ENCODE measurements at regions not wholly inside any gene's neighbourhood (a gene's known extent, or its start where the extent isn't known, plus 50 kb on each side); places are given as distances from the start of the nearest gene placed in this dataset.

DNA sequence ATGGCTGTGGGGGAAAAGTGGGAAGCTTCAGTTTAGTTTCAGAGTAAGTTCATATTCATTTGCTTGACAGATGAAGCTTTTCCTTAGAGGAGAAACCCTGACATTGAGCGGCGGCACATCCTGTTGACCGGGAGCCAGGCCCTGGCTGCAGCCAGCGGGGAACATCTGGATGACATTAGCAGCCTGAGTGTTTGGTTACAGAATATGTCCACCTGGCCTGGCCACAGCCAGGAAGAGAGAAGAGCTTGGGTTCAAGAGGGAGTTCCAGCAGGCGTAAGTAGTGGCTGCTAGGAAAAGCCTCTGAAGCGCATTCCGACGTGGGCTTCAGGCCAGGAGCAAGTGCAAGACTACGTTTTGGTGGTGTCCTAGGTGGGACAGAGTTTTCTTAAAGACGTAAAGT lies 144.9 kb upstream of the MYCN start:
- H3K9me3 ChIP-seq (ENCODE audit: control insufficient read depth, insufficient read depth, low read length) = no peaks in the 10 kb centered on the region
- no peaks in the 10 kb centered on the region for H3K36me3 ChIP-seq (ENCODE audit: control insufficient read depth, insufficient read depth, low read length)
- WGBS (ENCODE audit: insufficient coverage) = 77% methylated on average over 10 of the region's 10 CpGs
- no peak overlapping the region for H3K4me3 ChIP-seq (ENCODE audit: low read depth, low read length)
- peak in 1 of 6 donors; percentile 39 for DNase-seq (ENCODE audit: low read depth in 4 of 6, low spot score in 6 of 6)
- H3K4me1 ChIP-seq (ENCODE audit: control insufficient read depth, insufficient read depth, low read length) = peaks cover 22% of the 10 kb centered on the region
- no peaks in the 10 kb centered on the region for H3K27me3 ChIP-seq (ENCODE audit: control insufficient read depth, insufficient read depth, low read length)
- H3K27ac ChIP-seq (ENCODE audit: low read depth, low read length) = no peak overlapping the region

GRCh38 chr2:15796167-15796942 lies 144.0 kb upstream of the MYCN start:
- Histone ChIP-seq H3K27ac (ENCODE audit: low read depth, low read length) (no peak overlapping the region), H3K9me3 (ENCODE audit: control insufficient read depth, insufficient read depth, low read length) (no peaks in the 10 kb centered on the region), H3K36me3 (ENCODE audit: control insufficient read depth, insufficient read depth, low read length) (no peaks in the 10 kb centered on the region), H3K27me3 (ENCODE audit: control insufficient read depth, insufficient read depth, low read length) (no peaks in the 10 kb centered on the region), H3K4me3 (ENCODE audit: low read depth, low read length) (no peak overlapping the region), H3K4me1 (ENCODE audit: control insufficient read depth, insufficient read depth, low read length) (peaks cover 28% of the 10 kb centered on the region)
- WGBS (ENCODE audit: insufficient coverage) = 86% methylated on average over 7 of the region's 9 CpGs
- DNase-seq (ENCODE audit: low read depth in 4 of 6, low spot score in 6 of 6) = no peak

- Histone ChIP-seq H3K9me3 (ENCODE audit: control insufficient read depth, insufficient read depth, low read length) (no peaks in the 10 kb centered on the region), H3K27me3 (ENCODE audit: control insufficient read depth, insufficient read depth, low read length) (no peaks in the 10 kb centered on the region), H3K4me1 (ENCODE audit: control insufficient read depth, insufficient read depth, low read length) (peaks cover 32% of the 10 kb centered on the region), H3K27ac (ENCODE audit: low read depth, low read length) (no peak overlapping the region), H3K36me3 (ENCODE audit: control insufficient read depth, insufficient read depth, low read length) (no peaks in the 10 kb centered on the region), H3K4me3 (ENCODE audit: low read depth, low read length) (no peak overlapping the region)
- DNase-seq (ENCODE audit: low read depth in 4 of 6, low spot score in 6 of 6) = no peak
- 76% methylated on average over 11 of the region's 11 CpGs for WGBS (ENCODE audit: insufficient coverage)
Observed at GRCh38 chr2:15797231-15797938, 143.0 kb upstream of the MYCN start.

DNA sequence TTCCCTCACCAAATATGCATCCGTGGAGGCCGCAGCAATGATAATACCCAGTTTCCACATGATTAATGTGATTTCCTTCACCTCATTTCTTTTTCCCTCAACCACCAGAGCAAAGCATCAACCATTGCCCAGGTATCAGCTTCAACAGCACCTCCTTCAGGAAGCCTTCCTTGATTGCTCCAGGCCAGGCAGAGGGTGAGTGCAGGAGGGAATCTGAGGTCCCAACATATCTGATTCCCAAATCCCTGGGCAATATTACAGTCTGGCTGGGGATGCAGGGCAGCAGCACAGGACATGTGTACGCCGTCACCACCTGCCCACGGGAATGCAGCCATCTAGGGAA lies 142.4 kb upstream of the MYCN start:
- no peak for DNase-seq (ENCODE audit: low read depth in 4 of 6, low spot score in 6 of 6)
- H3K4me1 ChIP-seq (ENCODE audit: control insufficient read depth, insufficient read depth, low read length) = peaks cover 32% of the 10 kb centered on the region
- H3K4me3 ChIP-seq (ENCODE audit: low read depth, low read length) = no peak overlapping the region
- H3K27ac ChIP-seq (ENCODE audit: low read depth, low read length) = no peak overlapping the region
- no peaks in the 10 kb centered on the region for H3K27me3 ChIP-seq (ENCODE audit: control insufficient read depth, insufficient read depth, low read length)
- WGBS (ENCODE audit: insufficient coverage) = 73% methylated on average over 5 of the region's 5 CpGs
- no peaks in the 10 kb centered on the region for H3K9me3 ChIP-seq (ENCODE audit: control insufficient read depth, insufficient read depth, low read length)
- H3K36me3 ChIP-seq (ENCODE audit: control insufficient read depth, insufficient read depth, low read length) = no peaks in the 10 kb centered on the region

GRCh38 chr2:15798701-15799431 lies 141.5 kb upstream of the MYCN start:
- WGBS (ENCODE audit: insufficient coverage) = 96% methylated on average over 5 of the region's 5 CpGs
- no peak overlapping the region for H3K4me3 ChIP-seq (ENCODE audit: low read depth, low read length)
- H3K9me3 ChIP-seq (ENCODE audit: control insufficient read depth, insufficient read depth, low read length) = no peaks in the 10 kb centered on the region
- peaks cover 32% of the 10 kb centered on the region for H3K4me1 ChIP-seq (ENCODE audit: control insufficient read depth, insufficient read depth, low read length)
- H3K27ac ChIP-seq (ENCODE audit: low read depth, low read length) = peak overlapping the region; percentile 12
- no peak for DNase-seq (ENCODE audit: low read depth in 4 of 6, low spot score in 6 of 6)
- H3K27me3 ChIP-seq (ENCODE audit: control insufficient read depth, insufficient read depth, low read length) = no peaks in the 10 kb centered on the region
- H3K36me3 ChIP-seq (ENCODE audit: control insufficient read depth, insufficient read depth, low read length) = no peaks in the 10 kb centered on the region

GRCh38 chr2:15799432-15799827 lies 140.9 kb upstream of the MYCN start:
- Histone ChIP-seq H3K4me3 (ENCODE audit: low read depth, low read length) (no peak overlapping the region), H3K27me3 (ENCODE audit: control insufficient read depth, insufficient read depth, low read length) (no peaks in the 10 kb centered on the region), H3K27ac (ENCODE audit: low read depth, low read length) (no peak overlapping the region), H3K4me1 (ENCODE audit: control insufficient read depth, insufficient read depth, low read length) (peaks cover 32% of the 10 kb centered on the region), H3K36me3 (ENCODE audit: control insufficient read depth, insufficient read depth, low read length) (no peaks in the 10 kb centered on the region), H3K9me3 (ENCODE audit: control insufficient read depth, insufficient read depth, low read length) (no peaks in the 10 kb centered on the region)
- DNase-seq (ENCODE audit: low read depth in 4 of 6, low spot score in 6 of 6) = no peak
- 82% methylated on average over 3 of the region's 3 CpGs for WGBS (ENCODE audit: insufficient coverage)

DNA sequence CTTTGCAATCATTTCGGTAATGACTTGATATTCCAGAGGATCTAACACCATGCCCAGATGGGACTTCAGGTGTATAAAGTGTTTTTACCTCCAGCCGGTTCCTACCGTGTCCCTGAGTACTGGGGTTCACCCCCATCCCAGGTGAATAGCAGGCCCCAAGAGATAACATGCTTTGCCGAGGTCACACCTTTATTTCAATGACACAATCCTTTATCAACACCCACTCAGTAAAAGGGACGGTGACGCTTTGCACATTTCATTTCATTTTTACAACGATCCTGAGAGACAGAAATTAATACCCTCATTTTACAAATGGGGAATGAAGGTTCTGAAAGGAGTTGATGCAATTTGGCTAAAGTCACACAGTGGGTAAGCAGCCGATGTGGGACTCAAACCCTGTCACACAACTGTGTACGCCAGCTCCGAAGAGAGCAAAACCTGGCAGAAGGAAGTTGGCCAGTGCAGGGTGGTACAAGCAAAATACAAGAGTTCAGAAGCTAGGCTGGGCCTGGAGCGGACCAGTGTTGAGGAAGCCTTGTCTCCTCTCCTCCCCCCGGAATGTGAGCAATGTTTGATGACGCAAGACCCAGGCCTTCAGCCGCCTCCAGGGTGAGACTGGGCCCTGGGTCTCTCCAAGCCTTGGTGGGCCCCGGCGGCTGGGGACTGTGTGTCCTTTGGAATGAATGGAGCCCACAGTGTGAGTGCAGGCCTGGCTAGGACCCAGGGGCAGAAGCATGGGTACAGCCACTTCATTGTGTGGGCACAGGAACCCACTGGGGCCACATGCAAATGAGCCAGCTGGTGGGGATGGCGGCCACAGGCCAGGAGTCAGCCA lies 139.6 kb upstream of the MYCN start:
- WGBS (ENCODE audit: insufficient coverage) = 80% methylated on average over 14 of the region's 17 CpGs
- peaks cover 25% of the 10 kb centered on the region for H3K4me1 ChIP-seq (ENCODE audit: control insufficient read depth, insufficient read depth, low read length)
- H3K4me3 ChIP-seq (ENCODE audit: low read depth, low read length) = no peak overlapping the region
- DNase-seq (ENCODE audit: low read depth in 4 of 6, low spot score in 6 of 6) = peak in 1 of 6 donors; percentile 64
- no peaks in the 10 kb centered on the region for H3K36me3 ChIP-seq (ENCODE audit: control insufficient read depth, insufficient read depth, low read length)
- no peaks in the 10 kb centered on the region for H3K27me3 ChIP-seq (ENCODE audit: control insufficient read depth, insufficient read depth, low read length)
- peak overlapping the region; percentile 65 for H3K27ac ChIP-seq (ENCODE audit: low read depth, low read length)
- H3K9me3 ChIP-seq (ENCODE audit: control insufficient read depth, insufficient read depth, low read length) = no peaks in the 10 kb centered on the region

DNA sequence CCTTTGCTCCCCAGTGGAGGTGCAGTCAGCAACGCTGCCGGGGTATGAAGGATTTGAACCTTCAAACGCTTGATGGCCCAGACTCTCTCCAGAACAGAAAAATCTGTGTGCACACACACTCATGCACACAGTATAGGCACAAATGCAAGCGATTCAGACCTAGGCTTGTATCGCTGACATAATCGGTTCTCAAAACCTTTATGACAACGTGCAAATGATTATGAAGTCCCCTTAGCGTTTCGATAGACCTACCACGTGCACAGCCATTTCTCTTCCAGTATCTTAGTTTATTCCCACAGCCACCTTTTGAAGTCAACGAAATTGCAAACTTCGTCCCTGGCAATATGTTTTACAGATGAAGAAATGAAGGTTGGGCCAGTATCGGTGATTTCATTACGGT lies 138.9 kb upstream of the MYCN start:
- Histone ChIP-seq H3K4me1 (ENCODE audit: control insufficient read depth, insufficient read depth, low read length) (peaks cover 25% of the 10 kb centered on the region), H3K27ac (ENCODE audit: low read depth, low read length) (peak overlapping the region; percentile 65), H3K9me3 (ENCODE audit: control insufficient read depth, insufficient read depth, low read length) (no peaks in the 10 kb centered on the region), H3K4me3 (ENCODE audit: low read depth, low read length) (no peak overlapping the region), H3K36me3 (ENCODE audit: control insufficient read depth, insufficient read depth, low read length) (no peaks in the 10 kb centered on the region), H3K27me3 (ENCODE audit: control insufficient read depth, insufficient read depth, low read length) (no peaks in the 10 kb centered on the region)
- 97% methylated on average over 13 of the region's 14 CpGs for WGBS (ENCODE audit: insufficient coverage)
- no peak for DNase-seq (ENCODE audit: low read depth in 4 of 6, low spot score in 6 of 6)

DNA sequence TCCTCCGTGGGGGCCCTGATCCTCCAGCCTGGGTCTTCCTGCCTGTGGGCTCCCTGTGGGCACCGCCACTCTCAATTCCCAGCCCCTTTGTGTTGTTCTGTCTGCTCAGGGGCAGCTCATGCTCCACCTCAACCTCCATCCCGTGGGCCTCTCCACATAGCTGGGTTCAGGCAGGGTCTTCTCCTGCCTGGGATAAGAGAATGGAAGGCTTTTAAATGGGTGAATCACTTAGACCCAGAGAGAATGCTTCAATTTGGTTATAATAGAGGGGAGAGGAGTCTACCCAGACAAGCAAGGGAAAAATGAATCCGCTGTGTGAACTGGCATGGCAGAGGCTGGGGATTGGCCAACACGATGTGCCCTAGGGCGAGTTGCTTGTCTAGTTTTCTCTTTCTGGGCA lies 138.4 kb upstream of the MYCN start:
- Histone ChIP-seq H3K9me3 (ENCODE audit: control insufficient read depth, insufficient read depth, low read length) (no peaks in the 10 kb centered on the region), H3K27me3 (ENCODE audit: control insufficient read depth, insufficient read depth, low read length) (no peaks in the 10 kb centered on the region), H3K27ac (ENCODE audit: low read depth, low read length) (no peak overlapping the region), H3K4me3 (ENCODE audit: low read depth, low read length) (no peak overlapping the region), H3K4me1 (ENCODE audit: control insufficient read depth, insufficient read depth, low read length) (peaks cover 25% of the 10 kb centered on the region), H3K36me3 (ENCODE audit: control insufficient read depth, insufficient read depth, low read length) (no peaks in the 10 kb centered on the region)
- no peak for DNase-seq (ENCODE audit: low read depth in 4 of 6, low spot score in 6 of 6)
- WGBS (ENCODE audit: insufficient coverage) = 97% methylated on average over 3 of the region's 6 CpGs

Measured in spinal cord (tissue), 9 donors.